HG03135 (cell line): ENCODE measurements at regions not wholly inside any gene's neighbourhood (a gene's known extent, or its start where the extent isn't known, plus 50 kb on each side); places are given as distances from the start of the nearest gene placed in this dataset.
"Not testable (repeated sequence)": the region's sequence is repeated elsewhere in the genome, so short reads cannot be mapped to it uniquely, and the experiment has no call there.

Experiments used
- ATAC-seq: cut with Tn5 transposase; IDR thresholded peaks from one replicate; pipeline ENCODE4 v1.9.1; 2021; ENCODE audit warnings: mild to moderate bottlenecking, moderate library complexity; ENCODE audit not compliant: unreplicated experiment

GRCh38 chr14:48735607-48736006 is 850.6 kb downstream of the RPS29 start:
- ATAC-seq, result no peak

GRCh38 chr14:48731260-48731659 is 854.9 kb downstream of the RPS29 start:
- ATAC-seq, result no peak

- no peak for ATAC-seq
Observed at GRCh38 chr14:48726080-48726642, 860.0 kb downstream of the RPS29 start.

- ATAC-seq, result no peak
Observed at GRCh38 chr14:48725051-48725734, 861.0 kb downstream of the RPS29 start.

- no peak for ATAC-seq
Observed at GRCh38 chr14:48723841-48724495, 862.2 kb downstream of the RPS29 start.

- ATAC-seq, result no peak
Observed at GRCh38 chr14:48714366-48714765, 871.8 kb downstream of the RPS29 start.

GRCh38 chr14:48710133-48710532 is 876.0 kb downstream of the RPS29 start:
- no peak for ATAC-seq

- no peak for ATAC-seq
Observed at GRCh38 chr14:48709277-48709785, 876.8 kb downstream of the RPS29 start.

GRCh38 chr14:48704639-48705038 is 881.5 kb downstream of the RPS29 start:
- ATAC-seq, result no peak

GRCh38 chr14:48703728-48704467 is 882.3 kb downstream of the RPS29 start:
- ATAC-seq, result no peak

GRCh38 chr14:48697362-48697761 is 888.8 kb downstream of the RPS29 start:
- ATAC-seq, result not testable (repeated sequence)

- ATAC-seq, result no peak
Observed at GRCh38 chr14:48693793-48694192, 892.4 kb downstream of the RPS29 start.

GRCh38 chr14:48690349-48690748 is 895.8 kb downstream of the RPS29 start:
- no peak for ATAC-seq

GRCh38 chr14:48686650-48687049 is 899.5 kb downstream of the RPS29 start:
- no peak for ATAC-seq

GRCh38 chr14:48672506-48672905 is 913.7 kb downstream of the RPS29 start:
- ATAC-seq, result no peak

- no peak for ATAC-seq
Observed at GRCh38 chr14:48670939-48671338, 915.2 kb downstream of the RPS29 start.

- no peak for ATAC-seq
Observed at GRCh38 chr14:48665077-48665784, 920.9 kb downstream of the RPS29 start.

- no peak for ATAC-seq
Observed at GRCh38 chr14:48643241-48643640, 942.9 kb downstream of the RPS29 start.

GRCh38 chr14:48628870-48629269 is 953.5 kb upstream of the MDGA2 start:
- no peak for ATAC-seq

- no peak for ATAC-seq
Observed at GRCh38 chr14:48622980-48623379, 947.6 kb upstream of the MDGA2 start.

GRCh38 chr14:48618057-48618456 is 942.7 kb upstream of the MDGA2 start:
- ATAC-seq, result no peak
